SU-DHL-6 (cell line): ENCODE measurements at regions not wholly inside any gene's neighbourhood (a gene's known extent, or its start where the extent isn't known, plus 50 kb on each side); places are given as distances from the start of the nearest gene placed in this dataset.

Experiments used
- EZH2phosphoT487 ChIP-seq: fragments of 200-600 bp; sonication (generic), shearing (Covaris generic); conservative IDR thresholded peaks from 2 replicates; pipeline ENCODE4 v1.6.1; 2018; ENCODE audit warnings: mild to moderate bottlenecking, antibody characterized with exemption, low read length, moderate library complexity, mixed read lengths
- TF ChIP-seq, protein P1 (sequence below): fragments of 200-600 bp; sonication (generic); IDR thresholded peaks from one replicate; pipeline ENCODE4 v1.5.1; 2017; ENCODE audit warnings: antibody characterized with exemption, mild to moderate bottlenecking, low read length, moderate library complexity; ENCODE audit not compliant: insufficient read depth, poor library complexity, severe bottlenecking

DNA sequence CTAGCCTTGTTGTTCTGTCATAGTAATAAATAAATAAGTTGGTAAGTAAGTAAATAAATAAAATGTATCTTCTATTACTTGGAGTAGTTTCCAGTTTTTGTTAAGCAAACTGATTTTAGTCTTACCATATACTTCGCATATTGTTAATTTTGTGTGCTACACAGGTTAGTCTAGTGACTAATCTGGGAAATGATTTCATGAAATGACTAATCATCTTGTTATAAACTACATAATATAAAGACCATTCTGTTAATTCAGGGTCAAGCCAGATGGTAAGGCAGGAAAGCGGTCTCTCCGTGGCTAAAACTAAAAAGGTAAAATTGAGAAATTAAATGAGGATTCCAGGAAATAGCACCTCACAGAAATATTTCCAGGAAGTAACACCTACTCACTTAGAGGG, 58.5 kb upstream of the FOXP2 start:
- TF ChIP-seq, protein P1, sequence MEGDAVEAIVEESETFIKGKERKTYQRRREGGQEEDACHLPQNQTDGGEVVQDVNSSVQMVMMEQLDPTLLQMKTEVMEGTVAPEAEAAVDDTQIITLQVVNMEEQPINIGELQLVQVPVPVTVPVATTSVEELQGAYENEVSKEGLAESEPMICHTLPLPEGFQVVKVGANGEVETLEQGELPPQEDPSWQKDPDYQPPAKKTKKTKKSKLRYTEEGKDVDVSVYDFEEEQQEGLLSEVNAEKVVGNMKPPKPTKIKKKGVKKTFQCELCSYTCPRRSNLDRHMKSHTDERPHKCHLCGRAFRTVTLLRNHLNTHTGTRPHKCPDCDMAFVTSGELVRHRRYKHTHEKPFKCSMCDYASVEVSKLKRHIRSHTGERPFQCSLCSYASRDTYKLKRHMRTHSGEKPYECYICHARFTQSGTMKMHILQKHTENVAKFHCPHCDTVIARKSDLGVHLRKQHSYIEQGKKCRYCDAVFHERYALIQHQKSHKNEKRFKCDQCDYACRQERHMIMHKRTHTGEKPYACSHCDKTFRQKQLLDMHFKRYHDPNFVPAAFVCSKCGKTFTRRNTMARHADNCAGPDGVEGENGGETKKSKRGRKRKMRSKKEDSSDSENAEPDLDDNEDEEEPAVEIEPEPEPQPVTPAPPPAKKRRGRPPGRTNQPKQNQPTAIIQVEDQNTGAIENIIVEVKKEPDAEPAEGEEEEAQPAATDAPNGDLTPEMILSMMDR = no peak
- no peak for TF ChIP-seq EZH2phosphoT487
